DMS153 treated with DMSO at 0.1 percent for 48 hours (cell line): ENCODE measurements at regions not wholly inside any gene's neighbourhood (a gene's known extent, or its start where the extent isn't known, plus 50 kb on each side); places are given as distances from the start of the nearest gene placed in this dataset.

Source experiments
- DNase-seq: peaks from one replicate; lab custom pipeline; 2025; ENCODE audit not compliant: unreplicated experiment; lab: John Stamatoyannopoulos, UW

DNA sequence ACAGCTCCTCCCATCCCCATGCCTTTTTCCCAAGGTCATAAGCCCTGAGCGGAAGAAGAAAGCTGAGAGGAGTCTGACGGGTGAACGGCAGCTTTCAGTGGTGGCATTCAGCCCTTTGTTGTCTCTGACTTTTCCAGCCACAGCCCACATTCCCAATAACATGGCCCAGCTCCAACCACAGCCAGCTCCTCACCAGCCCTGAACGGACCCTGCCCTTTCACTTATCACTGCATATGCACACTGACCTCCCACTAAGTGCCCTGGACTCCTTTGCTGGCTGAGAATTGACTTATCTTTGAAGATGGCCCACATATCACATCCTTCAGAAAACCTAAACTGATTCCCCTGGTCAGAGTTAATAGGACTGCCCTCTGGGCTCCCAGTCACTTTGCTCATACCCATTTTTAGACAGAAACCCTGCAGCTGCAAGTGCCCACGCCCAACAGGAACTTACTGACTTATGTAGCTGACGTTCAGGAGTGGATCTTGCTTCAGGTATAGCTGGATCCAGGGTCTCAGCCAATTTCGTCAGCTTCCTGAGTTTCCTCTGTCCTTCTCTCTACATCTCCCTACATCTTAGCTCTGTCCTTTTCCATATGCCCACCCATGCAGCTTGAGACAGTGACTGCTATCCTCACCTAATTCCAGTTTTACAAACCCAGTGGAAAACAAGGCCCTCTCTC, 348.5 kb upstream of the PROK2 start:
- no peak for DNase-seq

DNA sequence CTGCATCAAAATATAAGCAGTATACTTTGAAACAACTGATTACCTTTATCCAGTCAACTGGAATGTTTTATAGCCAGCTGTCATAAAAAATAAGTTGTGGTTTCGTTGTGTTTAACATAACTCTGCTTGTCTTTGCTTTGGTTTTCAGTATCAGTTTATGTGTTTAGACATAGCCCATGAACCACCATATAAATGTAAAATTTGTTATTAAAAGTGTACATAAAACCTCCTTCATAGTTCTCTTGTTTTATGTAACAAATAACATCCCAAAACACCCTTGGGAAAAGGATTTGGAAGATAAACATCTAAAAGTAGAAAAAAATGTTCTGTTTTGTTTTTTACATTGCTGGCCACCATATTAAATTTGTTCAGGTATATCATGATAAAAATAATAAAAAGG, 347.0 kb upstream of the PROK2 start:
- no peak for DNase-seq

DNA sequence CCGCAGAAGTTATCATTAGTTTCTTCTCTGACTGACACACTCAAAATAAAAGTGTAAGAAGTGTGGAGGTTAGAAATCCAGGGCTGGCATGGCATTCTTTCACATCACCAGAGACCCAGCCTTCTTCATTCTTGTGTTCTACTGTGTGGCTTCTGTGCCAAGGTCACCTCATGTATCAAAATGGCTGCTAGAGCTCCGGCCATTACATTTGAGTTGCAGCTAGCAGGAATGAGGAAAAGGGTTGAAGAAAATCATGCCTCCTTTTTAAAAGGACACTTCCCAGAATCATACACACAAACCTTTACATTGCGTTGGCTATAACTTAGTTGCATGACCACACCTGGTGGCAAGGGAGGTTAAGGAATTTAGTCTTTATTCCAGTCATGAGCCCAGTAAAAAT, 345.6 kb upstream of the PROK2 start:
- no peak for DNase-seq

DNA sequence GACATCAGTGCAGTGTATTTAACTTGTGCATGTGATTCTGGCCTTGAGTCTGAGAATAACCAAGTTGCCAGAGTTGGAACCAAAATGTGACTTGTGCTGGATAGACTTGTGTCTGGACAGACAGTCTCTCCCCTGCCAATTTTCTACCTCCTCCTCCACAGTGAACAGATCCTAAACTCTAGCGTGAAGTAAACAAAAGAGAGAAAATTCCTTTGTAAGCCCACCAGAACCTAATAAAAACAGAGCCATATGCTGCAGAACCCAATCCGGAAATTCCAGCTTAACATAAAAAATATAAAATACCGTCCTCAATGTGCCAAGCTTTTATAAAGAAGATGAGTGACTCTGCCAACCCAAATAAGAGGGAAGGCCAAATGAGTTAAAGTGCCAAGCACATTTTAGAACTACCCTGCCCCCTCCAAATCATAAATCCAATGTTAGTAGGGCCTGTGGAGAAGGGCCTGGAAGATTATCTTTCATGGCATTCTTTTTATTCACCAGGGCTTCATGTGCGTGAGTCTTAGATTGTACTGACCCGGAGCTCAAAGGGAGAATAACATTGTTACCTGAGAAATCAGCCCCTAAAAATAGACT, 344.6 kb upstream of the PROK2 start:
- DNase-seq, result no peak

DNA sequence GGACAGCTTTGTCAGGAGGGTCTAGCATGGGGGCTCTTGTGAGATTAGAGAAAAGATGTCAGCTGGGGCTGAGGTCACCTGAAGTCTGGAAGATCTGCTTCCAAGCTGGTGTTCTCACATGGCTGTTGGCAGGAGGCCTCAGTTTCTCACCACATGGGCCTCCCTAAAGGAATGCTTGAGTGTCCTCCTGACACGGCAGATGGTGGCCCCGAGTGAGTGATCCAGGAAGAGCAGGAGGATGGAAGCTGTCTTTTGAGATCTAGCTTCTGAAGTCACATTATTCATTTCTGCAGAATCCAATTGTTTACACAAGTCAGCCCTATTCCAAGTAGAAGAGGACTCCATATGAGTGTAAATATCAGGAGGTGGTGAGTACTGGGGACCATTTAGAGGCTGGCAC, 344.0 kb upstream of the PROK2 start:
- DNase-seq, result no peak

DNA sequence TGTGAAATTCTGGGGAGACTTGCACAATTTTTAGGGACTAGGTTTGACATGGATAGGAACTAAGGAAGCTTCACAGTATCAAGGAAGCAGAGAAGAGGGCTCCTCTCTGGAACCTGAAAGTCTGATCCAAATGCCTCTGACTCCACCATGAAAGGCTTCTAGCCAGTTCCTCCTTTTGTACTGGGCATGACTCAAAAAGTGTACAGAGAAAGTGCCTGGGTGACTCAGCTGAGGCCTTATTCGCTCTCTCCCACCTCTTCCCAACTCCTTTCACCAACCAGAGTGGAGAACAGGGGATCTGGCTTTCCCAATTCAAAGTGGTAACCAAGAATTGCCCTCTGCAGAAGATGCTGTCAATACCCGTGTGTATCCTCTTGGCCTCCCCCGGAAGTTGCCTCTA, 342.9 kb upstream of the PROK2 start:
- DNase-seq, result no peak

DNA sequence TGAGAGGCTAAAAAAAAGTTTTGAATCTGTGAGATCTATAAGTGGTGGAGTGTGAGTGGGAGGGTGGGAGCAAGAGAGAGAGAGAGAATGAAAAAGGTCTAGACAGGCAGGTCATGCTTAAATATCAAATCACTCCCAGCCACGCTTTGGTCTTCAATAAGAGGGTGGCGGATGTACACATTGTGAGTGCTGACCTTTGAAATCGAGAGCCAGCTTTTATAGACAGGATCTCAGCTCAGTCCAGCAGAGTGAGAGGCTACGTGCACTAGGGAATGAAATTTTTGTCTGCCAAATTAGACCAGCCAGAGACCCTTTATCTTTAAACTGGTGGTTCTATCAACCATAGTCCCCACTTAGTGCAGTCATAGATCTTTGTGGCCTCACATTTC, 342.3 kb upstream of the PROK2 start:
- no peak for DNase-seq

DNA sequence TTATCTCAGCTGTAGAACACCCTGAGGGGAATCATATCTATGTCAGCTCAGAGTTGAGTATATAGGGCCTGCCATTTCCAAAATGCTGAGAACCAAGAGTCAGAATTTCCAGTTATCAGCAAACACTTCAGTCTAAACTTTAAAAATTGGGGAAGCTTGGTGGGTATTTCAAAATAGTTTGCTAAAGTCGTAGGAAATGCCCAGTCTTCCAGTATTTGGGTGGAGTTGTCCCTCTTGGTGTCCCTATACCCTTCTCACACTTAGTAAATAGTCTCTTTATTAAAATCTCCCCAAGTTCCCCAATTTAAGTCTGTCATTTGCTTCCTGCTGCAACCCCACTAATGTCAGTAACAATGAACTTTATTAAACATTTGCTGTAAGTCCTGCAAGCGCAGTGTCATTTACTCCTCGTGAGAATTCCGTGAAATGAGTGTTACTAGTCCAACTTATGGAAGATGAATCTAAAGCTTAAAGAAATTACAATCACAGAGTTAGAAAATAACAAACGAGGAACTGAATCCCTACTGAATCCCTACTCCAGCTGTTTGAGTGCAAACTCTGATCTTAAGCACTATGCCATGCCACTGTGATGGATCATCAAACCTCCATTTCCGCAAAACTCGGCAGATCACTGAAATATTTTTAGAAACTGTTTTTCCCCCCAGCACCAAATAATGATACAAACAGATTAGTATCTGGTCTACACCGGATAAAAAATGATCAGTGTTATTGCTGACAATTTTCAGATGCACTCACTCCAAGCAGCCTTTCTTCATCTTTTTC, 341.7 kb upstream of the PROK2 start:
- no peak for DNase-seq

DNA sequence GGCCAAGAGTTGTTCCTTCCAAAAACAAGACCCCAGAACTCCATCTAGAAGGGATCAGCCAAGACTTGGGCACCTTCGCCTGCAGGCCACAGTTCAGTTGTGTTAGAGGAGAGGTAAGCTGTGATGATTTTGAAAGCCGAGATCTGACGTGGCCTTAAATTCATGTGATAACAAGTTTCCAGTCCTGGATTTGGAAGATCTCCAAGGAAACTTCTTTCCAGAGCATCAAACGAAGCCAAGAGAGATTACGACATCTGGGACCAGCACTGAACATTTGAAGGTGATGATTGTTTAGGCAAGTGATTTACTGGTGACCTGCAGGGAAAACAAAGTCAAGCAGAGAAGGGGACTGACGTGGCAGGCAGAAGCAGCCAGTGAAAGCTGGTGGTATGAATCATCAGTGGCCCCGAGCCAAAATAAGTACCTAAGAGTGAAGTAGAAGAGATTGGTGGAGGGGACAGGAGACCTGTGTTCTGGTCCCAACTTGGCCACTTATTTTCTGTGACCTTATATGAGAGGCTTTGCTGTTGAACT, 339.0 kb upstream of the PROK2 start:
- no peak for DNase-seq

DNA sequence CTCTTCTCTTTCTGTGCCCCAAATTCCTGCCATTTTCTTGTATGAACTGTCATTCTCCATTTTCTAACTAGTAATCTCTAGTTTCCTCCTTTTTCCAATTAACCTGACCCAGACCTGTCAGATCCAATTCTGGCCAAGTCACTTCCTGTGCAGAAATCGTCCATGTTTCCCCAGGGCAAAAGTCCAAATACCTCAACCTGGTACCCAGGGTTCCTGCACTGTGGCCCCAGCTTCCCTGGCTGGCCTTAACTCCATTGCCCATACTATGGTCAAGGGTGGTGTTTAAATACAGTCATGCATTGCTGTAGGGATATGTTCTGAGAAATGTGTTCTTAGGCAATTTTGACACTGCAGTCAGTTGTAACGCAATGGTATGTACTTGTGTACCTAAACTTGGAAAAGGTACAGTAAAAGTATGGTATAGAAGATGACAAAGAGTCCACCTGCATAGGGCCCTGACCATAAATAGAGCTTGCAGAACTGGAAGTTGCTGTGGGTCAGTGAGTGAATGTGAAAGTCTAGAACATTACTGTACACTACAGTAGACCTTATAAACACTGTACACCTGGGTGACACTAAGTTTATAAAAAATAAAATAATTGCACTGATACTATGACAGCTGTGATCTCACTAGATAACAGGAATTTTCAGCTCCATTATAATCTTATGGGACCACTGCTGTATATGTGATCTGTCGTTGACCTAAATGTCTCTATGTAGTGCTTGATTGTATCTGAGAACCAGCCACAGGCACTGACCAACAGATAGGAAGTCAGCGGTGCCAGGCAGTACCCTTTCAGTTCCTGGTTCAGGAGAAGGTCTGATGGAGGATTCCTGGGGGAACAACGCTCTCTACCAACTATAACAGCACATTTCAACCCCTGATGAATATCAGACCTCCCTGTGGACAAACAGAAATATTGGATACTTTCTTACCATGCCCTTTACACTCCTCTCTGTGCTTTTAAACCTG, 336.1 kb upstream of the PROK2 start:
- no peak for DNase-seq

DNA sequence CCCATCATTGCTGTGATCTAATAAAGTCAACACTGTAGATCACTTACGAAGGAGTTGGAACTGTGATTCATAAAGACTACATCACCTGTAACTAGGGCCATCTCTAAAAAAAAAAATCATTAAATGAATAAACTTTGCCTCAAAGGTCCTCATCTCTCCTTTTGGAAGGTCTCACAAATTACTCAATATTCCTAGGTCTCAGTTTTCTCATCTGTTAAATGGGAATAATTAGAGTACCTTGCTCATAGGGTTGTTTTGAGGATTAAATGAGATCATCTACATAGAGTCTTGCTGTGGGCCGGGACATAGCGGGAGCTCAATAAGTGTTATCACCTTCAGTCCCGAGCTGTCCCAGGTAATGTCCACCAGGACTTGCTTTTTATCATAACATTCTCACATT, 335.1 kb upstream of the PROK2 start:
- no peak for DNase-seq

DNA sequence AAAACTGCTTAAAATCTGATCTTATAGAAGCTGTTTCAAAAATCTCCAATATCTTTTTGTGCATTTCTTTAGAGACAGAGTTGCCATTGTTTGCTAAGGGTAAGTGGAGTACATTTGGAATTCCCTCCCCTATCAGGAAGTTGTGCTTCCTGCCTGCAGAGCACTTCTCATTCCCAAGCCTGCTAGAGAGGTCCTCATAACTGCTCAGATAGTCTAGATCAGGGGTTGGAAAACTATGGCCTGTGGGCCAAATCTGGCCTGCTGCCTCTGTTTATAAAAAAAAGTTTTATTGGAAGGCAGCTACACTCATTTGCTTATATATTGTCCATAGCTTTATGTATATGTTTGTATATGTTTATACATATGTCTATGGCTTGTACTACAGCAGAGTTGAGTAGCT, 333.7 kb upstream of the PROK2 start:
- no peak for DNase-seq

DNA sequence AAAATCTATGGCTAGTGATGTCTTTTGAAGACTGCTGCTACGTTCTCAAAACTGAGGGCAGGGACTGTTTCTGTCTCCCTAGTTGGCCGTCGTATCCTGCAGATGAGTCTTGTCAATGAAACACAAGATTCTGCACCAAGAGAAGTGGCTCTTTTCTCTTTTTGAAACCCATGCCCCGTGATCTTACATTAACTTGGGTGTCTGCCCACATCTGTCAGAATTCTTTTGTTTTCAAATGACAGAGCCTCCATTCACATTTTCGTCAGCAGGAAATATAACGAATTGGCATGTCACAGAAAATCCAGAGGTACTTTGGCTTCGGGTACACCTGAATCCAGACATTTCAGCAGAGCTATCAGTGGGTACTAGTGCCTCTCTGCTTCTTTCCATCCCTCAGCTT, 331.3 kb upstream of the PROK2 start:
- DNase-seq, result no peak

DNA sequence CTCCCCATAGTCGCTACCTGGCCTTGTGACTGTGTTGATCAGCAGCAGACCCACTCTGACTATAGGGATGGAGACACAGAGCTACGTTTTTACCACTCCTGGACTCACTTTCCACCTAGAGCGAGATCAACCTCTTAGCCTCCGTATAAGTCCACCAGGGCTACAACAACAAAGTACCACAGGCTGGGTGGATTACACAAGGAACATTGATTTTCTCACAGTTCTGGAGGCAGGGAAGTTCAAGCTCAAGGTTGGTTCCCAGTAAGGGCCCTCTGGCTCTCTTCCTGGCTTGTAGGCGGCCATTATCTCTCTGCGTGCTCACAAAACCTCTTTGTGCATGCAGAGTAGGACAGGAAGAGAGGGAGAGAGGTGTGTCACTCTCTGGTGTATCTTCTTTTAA, 330.4 kb upstream of the PROK2 start:
- no peak for DNase-seq

DNA sequence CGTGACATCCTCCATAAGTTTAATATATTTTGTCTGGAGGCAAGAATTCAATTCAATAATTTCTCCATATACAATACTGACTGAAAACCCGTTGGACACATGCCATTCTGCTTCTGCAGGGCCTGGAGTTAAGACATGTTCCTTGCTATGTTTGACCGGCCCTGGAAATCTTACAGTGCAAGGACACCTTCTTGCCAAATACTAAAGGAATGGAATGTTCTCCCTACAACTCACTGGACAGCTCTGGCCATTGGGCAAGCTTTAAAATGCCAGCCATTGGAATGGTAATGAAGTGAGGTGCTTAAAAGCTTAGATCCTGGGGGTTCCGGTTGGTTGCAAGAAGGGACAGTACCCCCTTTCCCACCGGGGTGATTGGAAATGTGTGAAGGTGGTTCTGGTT, 329.8 kb upstream of the PROK2 start:
- no peak for DNase-seq

DNA sequence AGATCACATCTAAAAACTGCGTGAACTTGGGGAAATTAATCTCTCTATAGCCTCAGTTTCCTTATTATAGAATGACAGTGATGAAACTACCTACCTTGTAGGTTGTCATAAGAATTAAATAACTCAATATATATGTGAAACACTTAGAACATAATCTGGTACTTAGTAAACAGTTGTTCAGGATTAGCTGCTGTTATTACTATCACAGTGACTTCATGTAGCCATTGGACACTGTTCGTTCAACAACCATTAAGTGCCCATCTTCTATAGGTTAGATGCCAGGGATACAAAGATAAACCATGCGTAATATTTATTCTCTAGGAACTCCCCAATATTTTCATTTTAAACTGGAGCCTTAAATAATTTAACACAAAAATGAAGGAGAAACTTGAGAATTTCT, 329.0 kb upstream of the PROK2 start:
- no peak for DNase-seq

DNA sequence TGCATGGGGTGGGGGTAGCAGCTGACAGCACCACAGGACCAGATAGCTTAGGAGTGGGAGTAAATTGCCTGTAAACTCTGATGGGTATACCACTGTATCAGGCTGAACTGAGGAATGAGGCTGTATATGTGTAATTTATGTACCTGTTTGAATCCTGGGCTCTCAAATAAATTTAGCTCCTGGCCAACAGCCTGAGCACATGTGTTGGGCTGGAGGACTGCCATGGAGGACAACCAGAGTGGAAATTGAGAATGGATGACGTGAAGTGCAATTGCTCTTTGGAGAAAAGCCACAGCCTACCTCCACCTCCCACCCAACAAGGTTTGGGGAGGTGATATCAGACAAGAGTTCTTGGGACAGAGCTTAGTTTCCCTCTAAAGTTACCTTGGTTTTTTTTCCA, 328.6 kb upstream of the PROK2 start:
- no peak for DNase-seq

DNA sequence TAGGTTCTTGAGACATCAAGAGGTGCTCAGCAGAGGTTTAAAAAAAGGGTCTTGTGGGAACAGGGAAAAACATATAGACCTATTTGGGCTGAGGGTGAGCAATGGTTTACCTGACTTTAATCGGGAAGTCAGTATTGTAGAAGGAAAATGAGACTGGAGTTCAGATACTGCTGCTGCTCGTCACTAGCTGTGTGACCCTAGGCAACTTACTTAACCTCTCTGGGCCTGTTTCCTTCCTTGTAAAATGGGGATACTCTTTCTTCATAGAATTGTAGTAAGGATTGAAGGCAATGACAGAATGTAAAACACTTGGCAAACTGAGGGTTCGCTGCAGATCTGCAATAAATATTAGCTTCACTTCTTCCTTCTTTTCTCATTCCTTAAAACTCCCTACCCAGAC, 327.5 kb upstream of the PROK2 start:
- DNase-seq, result no peak

DNA sequence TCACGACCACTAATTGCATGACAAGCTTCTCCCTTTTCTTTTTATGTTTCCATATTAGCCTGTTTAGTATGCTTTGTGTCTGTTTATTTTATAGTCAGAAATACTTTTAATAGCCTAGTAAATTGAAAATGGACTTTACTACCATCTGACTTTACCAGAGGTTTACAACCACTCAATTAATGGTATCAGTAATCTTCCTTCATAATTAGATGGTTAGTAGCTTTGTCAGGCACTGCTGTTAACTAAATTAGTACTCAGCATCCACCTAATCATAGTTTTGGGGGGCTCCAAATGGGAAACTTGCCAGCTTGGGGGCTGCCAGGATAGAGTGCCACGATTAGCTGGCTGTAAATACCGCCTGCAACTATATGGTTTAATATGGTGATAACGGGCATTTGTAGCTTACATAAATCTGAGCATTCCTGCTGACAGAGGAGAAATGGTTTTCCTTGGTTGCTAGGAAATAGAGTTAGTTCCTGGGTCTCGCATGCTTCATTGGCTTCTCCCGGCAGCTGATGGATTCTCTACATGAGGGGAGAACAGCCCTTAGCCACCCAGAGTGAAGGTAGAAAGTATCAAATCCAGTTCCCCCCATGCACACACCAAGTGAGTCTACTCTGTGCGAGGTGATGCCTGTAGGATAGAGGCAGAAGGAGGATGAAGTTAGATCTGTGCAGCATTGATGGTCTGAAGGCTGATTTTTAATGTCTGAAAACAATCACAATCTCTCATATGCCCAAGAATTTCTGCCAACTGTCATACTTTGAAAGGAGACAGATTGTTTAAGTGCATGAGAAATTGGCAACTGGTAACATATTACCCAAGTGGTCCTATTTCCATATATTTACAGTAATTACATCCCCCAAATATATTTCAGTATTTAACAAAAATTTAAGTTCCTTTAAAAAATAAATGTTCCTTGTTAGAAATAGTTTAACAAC, 326.6 kb upstream of the PROK2 start:
- no peak for DNase-seq
